GM23338 (cell line): ENCODE measurements at regions not wholly inside any gene's neighbourhood (a gene's known extent, or its start where the extent isn't known, plus 50 kb on each side); places are given as distances from the start of the nearest gene placed in this dataset.

Experiments
- ATAC-seq: fragments of 200-7000 bp; cut with Tn5 transposase; 3 replicates; pipeline ENCODE4 v1.9.1; 2020
- DNase-seq: peaks from one replicate; pipeline ENCODE4 v3.0.0-alpha.2; 2015; ENCODE audit warnings: low spot score
- H2AFZ ChIP-seq: fragments of 200-600 bp; sonication (generic); 2 replicates; pipeline ENCODE4 v1.8.0; 2016; ENCODE audit warnings: antibody characterized with exemption, mild to moderate bottlenecking, moderate library complexity
- H3F3A ChIP-seq: fragments of 200-600 bp; sonication (generic); replicated peaks from 2 replicates; pipeline ENCODE4 v1.8.0; 2017; ENCODE audit warnings: antibody characterized with exemption, mixed run types, low read depth
- H3K27ac ChIP-seq: fragments of 200-600 bp; sonication (generic); 2 replicates; pipeline ENCODE4 v1.6.1; 2016; ENCODE audit warnings: low read depth
- H3K27me3 ChIP-seq: fragments of 200-600 bp; sonication (generic); 2 replicates; pipeline ENCODE4 v1.8.0; 2016; ENCODE audit warnings: mild to moderate bottlenecking, mixed run types, moderate library complexity; ENCODE audit not compliant: insufficient read depth
- H3K36me3 ChIP-seq: fragments of 200-600 bp; sonication (generic); 2 replicates; pipeline ENCODE4 v1.8.0; 2016; ENCODE audit warnings: mild to moderate bottlenecking; ENCODE audit not compliant: insufficient read depth
- H3K4me1 ChIP-seq: fragments of 200-600 bp; sonication (generic); 2 replicates; pipeline ENCODE4 v1.8.0; 2016; ENCODE audit warnings: mild to moderate bottlenecking, moderate library complexity; ENCODE audit not compliant: insufficient read depth
- H3K4me2 ChIP-seq: fragments of 200-600 bp; sonication (generic); 2 replicates; pipeline ENCODE4 v1.7.1; 2017; ENCODE audit warnings: mixed run types
- H3K4me3 ChIP-seq: fragments of 200-600 bp; sonication (generic); 2 replicates; pipeline ENCODE4 v1.6.1; 2016; ENCODE audit warnings: mixed run types
- H3K79me2 ChIP-seq: fragments of 200-600 bp; sonication (generic); replicated peaks from 2 replicates; pipeline ENCODE4 v1.8.0; 2017; ENCODE audit warnings: mild to moderate bottlenecking; ENCODE audit not compliant: insufficient read depth
- H3K9me2 ChIP-seq: fragments of 200-600 bp; sonication (generic); 2 replicates; pipeline ENCODE4 v1.8.0; 2017; ENCODE audit not compliant: insufficient read depth
- H4K20me1 ChIP-seq: fragments of 200-600 bp; sonication (generic); replicated peaks from 2 replicates; pipeline ENCODE4 v1.8.0; 2017; ENCODE audit warnings: mild to moderate bottlenecking; ENCODE audit not compliant: insufficient read depth
- H3K27ac Mint-ChIP-seq: 2 replicates; pipeline ENCODE4 v1.8.0; 2020; ENCODE audit warnings: inconsistent platforms, mild to moderate bottlenecking, moderate library complexity, mixed read lengths
- H3K27me3 Mint-ChIP-seq: 3 replicates; pipeline ENCODE4 v1.8.0; 2022; ENCODE audit warnings: low read depth, mild to moderate bottlenecking, moderate library complexity, mixed read lengths, inconsistent platforms; ENCODE audit not compliant: insufficient read depth, poor library complexity
- H3K36me3 Mint-ChIP-seq: 3 replicates; pipeline ENCODE4 v1.8.0; 2021; ENCODE audit warnings: low read depth, mild to moderate bottlenecking, inconsistent platforms, moderate library complexity, mixed read lengths
- H3K4me1 Mint-ChIP-seq: 3 replicates; pipeline ENCODE4 v1.8.0; 2020; ENCODE audit warnings: mild to moderate bottlenecking, inconsistent platforms, mixed read lengths
- H3K4me3 Mint-ChIP-seq: 3 replicates; pipeline ENCODE4 v1.8.0; 2021; ENCODE audit warnings: moderate library complexity, mild to moderate bottlenecking, inconsistent platforms, mixed read lengths
- H3K9me3 Mint-ChIP-seq: 3 replicates; pipeline ENCODE4 v1.8.0; 2020; ENCODE audit warnings: moderate library complexity, mild to moderate bottlenecking, inconsistent platforms, mixed read lengths
- CREB1 ChIP-seq: fragments of 250-450 bp; sonication (Bioruptor Pico); IDR thresholded peaks from 2 replicates; pipeline ENCODE4 v1.5.0; 2020; ENCODE audit warnings: low read depth, mild to moderate bottlenecking, moderate library complexity
- CTCF ChIP-seq, 2 experiments: fragments of 200-600 bp in 1 of 2; sonication (generic) in 1 of 2; conservative IDR thresholded peaks; 2 replicates each; pipeline versions ENCODE4 v1.5.1 to v1.6.1; 2016 to 2017; ENCODE audit warnings: antibody characterized with exemption in 2 of 2, low read depth in 2 of 2, mild to moderate bottlenecking in 2 of 2, moderate library complexity in 1 of 2
- ETS1 ChIP-seq: IDR thresholded peaks from 2 replicates; pipeline ENCODE4 v1.6.1; 2016; ENCODE audit warnings: antibody characterized with exemption
- EZH2 ChIP-seq: fragments of 200-600 bp; sonication (generic); IDR thresholded peaks from one replicate; pipeline ENCODE4 v1.8.0; 2017; ENCODE audit warnings: antibody characterized with exemption, mild to moderate bottlenecking, low read depth; ENCODE audit not compliant: unreplicated experiment
- EZH2phosphoT487 ChIP-seq: fragments of 200-600 bp; sonication (generic); IDR thresholded peaks from one replicate; pipeline ENCODE4 v1.8.1; 2018; ENCODE audit warnings: antibody characterized with exemption; ENCODE audit not compliant: unreplicated experiment
- JUNB ChIP-seq: IDR thresholded peaks from one replicate; pipeline ENCODE4 v1.6.1; 2016; ENCODE audit warnings: antibody characterized with exemption; ENCODE audit not compliant: unreplicated experiment
- NANOG ChIP-seq: IDR thresholded peaks from 2 replicates; pipeline ENCODE4 v1.6.1; 2016; ENCODE audit warnings: antibody characterized with exemption, borderline replicate concordance
- POLR2AphosphoS5 ChIP-seq: IDR thresholded peaks from 2 replicates; pipeline ENCODE4 v1.6.1; 2016; ENCODE audit warnings: antibody characterized with exemption, low read depth
- REST ChIP-seq: IDR thresholded peaks from one replicate; pipeline ENCODE4 v1.6.1; 2018; ENCODE audit warnings: antibody characterized with exemption; ENCODE audit not compliant: unreplicated experiment
- STAT1 ChIP-seq: IDR thresholded peaks from one replicate; pipeline ENCODE4 v1.6.1; 2016; ENCODE audit warnings: antibody characterized with exemption; ENCODE audit not compliant: unreplicated experiment
- ZNF114 ChIP-seq: fragments of 250-450 bp; sonication (Bioruptor Pico); IDR thresholded peaks from 2 replicates; pipeline ENCODE4 v1.5.0; 2020; ENCODE audit warnings: mild to moderate bottlenecking, moderate library complexity
- ZNF331 ChIP-seq: fragments of 250-450 bp; sonication (Bioruptor Pico); IDR thresholded peaks from 2 replicates; pipeline ENCODE4 v1.5.0; 2020; ENCODE audit warnings: low read depth, mild to moderate bottlenecking, moderate library complexity

DNA sequence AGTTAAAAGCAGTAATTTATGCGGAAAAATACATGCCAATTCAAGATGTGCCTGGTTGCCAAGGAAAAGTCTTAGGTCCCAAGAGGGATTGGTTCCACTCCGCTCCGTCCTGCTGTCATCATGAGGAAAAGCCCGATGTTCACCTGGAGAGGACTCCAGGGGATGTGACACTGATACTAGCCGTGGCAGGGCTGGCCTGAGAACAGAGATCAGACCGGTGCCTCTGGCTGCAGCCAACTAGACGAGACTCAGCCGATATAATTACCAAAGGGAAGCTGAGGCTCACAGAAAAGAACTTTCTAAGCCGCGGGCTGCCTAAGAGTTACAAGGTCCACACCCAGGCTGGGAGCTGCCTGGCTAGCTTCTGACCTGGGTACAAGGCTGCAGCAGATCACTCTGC, 81.3 kb upstream of the UNC5B start (continued):
- TF ChIP-seq EZH2 (no peak), ZNF114 (CRISPR knock-in tag) (no peak), CTCF (conservative IDR thresholded peaks at IDR 0.05; ENCODE audit: low read depth in 2 of 2) (no peak), POLR2AphosphoS5 (no peak), ETS1 (no peak), EZH2phosphoT487 (no peak), REST (no peak), ZNF331 (no peak), NANOG (no peak), STAT1 (no peak), CREB1 (CRISPR knock-in tag) (no peak), JUNB (no peak)

- H3K27me3 ChIP-seq: no peaks in the 10 kb centered on the region
- no peaks in the 10 kb centered on the region for H3K79me2 ChIP-seq
- no peak for DNase-seq
- no peaks in the 10 kb centered on the region for H4K20me1 ChIP-seq
- H3K4me2 ChIP-seq: no peak overlapping the region
- H3K36me3 ChIP-seq: no peaks in the 10 kb centered on the region
- H3K4me3 Mint-ChIP-seq: no peak overlapping the region
- TF ChIP-seq EZH2phosphoT487 (no peak), REST (no peak), JUNB (no peak), POLR2AphosphoS5 (no peak)
- H3K4me3 ChIP-seq: no peak overlapping the region
- H3K4me1 ChIP-seq: peaks cover 12% of the 10 kb centered on the region
- no peak overlapping the region for H3K27ac ChIP-seq
- H2AFZ ChIP-seq: no peak overlapping the region
- no peaks in the 10 kb centered on the region for H3K9me2 ChIP-seq
- ATAC-seq: no peak
- H3K27me3 Mint-ChIP-seq: no peaks in the 10 kb centered on the region
- H3K36me3 Mint-ChIP-seq: no peaks in the 10 kb centered on the region
- peaks cover 24% of the 10 kb centered on the region for H3K4me1 Mint-ChIP-seq
- H3K27ac Mint-ChIP-seq: no peak overlapping the region
- H3K9me3 Mint-ChIP-seq: no peaks in the 10 kb centered on the region
- H3F3A ChIP-seq: no peaks in the 10 kb centered on the region
These were observed 80.8 kb upstream of the UNC5B start for GRCh38 chr10:71131508-71132088.
